DND-41 (cell line): ENCODE measurements at regions not wholly inside any gene's neighbourhood (a gene's known extent, or its start where the extent isn't known, plus 50 kb on each side); places are given as distances from the start of the nearest gene placed in this dataset.

Source experiments
- ATAC-seq: fragments of 200-7000 bp; cut with Tn5 transposase; 3 replicates; pipeline ENCODE4 v1.9.1; 2021; ENCODE audit warnings: low read depth; ENCODE audit not compliant: insufficient read depth
- DNase-seq: peaks from one replicate; pipeline ENCODE4 v3.0.0-alpha.2; 2020
- H2AFZ ChIP-seq: 2 replicates; pipeline ENCODE4 v1.6.0; 2012; ENCODE audit warnings: low read depth, low read length
- H3K27ac ChIP-seq: 2 replicates; pipeline ENCODE4 v1.5.1; 2012; ENCODE audit warnings: low read length, inconsistent platforms
- H3K27me3 ChIP-seq: fragments of 200-600 bp; sonication (generic); 2 replicates; pipeline ENCODE4 v1.6.0; 2012; ENCODE audit warnings: low read length, mild to moderate bottlenecking, inconsistent platforms; ENCODE audit not compliant: insufficient read depth, poor library complexity
- H3K36me3 ChIP-seq: 2 replicates; pipeline ENCODE4 v1.5.1; 2012; ENCODE audit warnings: low read length, inconsistent platforms; ENCODE audit not compliant: insufficient read depth
- H3K4me1 ChIP-seq: 2 replicates; pipeline ENCODE4 v1.5.1; 2012; ENCODE audit warnings: mild to moderate bottlenecking, low read length; ENCODE audit not compliant: insufficient read depth
- H3K4me2 ChIP-seq: 2 replicates; pipeline ENCODE4 v1.6.0; 2012; ENCODE audit warnings: mild to moderate bottlenecking, moderate library complexity, low read length, inconsistent platforms; ENCODE audit not compliant: insufficient read depth
- H3K4me3 ChIP-seq, 2 experiments: fragments of 200-600 bp in 1 of 2; shearing (Covaris generic) in 1 of 2; 2 replicates each; pipeline ENCODE4 v1.5.1; 2012 to 2016; ENCODE audit warnings: inconsistent platforms in 2 of 2, low read length in 2 of 2, mild to moderate bottlenecking in 2 of 2, low read depth in 1 of 2, moderate library complexity in 1 of 2
- H3K79me2 ChIP-seq: 2 replicates; pipeline ENCODE4 v1.6.0; 2012; ENCODE audit warnings: low read length, inconsistent platforms; ENCODE audit not compliant: insufficient read depth
- H3K9ac ChIP-seq: 2 replicates; pipeline ENCODE4 v1.6.0; 2012; ENCODE audit warnings: low read depth, mild to moderate bottlenecking, inconsistent platforms, low read length, moderate library complexity
- H3K9me3 ChIP-seq: 2 replicates; pipeline ENCODE4 v1.5.1; 2012; ENCODE audit warnings: low read length, moderate library complexity, mild to moderate bottlenecking, inconsistent platforms; ENCODE audit not compliant: insufficient read depth, severe bottlenecking
- H4K20me1 ChIP-seq: 2 replicates; pipeline ENCODE4 v1.6.0; 2012; ENCODE audit warnings: low read length; ENCODE audit not compliant: insufficient read depth
- EZH2 ChIP-seq: IDR thresholded peaks from 3 replicates; pipeline ENCODE4 v1.6.1; 2012; ENCODE audit warnings: borderline replicate concordance, low read depth, mild to moderate bottlenecking, moderate library complexity, low read length, inconsistent platforms; ENCODE audit not compliant: severe bottlenecking
- TF ChIP-seq, protein P1 (sequence below): IDR thresholded peaks from 2 replicates; pipeline ENCODE4 v1.5.1; 2012; ENCODE audit warnings: borderline replicate concordance, low read length, moderate library complexity, mild to moderate bottlenecking; ENCODE audit not compliant: poor library complexity, severe bottlenecking; ENCODE audit errors: extremely low read depth

DNA sequence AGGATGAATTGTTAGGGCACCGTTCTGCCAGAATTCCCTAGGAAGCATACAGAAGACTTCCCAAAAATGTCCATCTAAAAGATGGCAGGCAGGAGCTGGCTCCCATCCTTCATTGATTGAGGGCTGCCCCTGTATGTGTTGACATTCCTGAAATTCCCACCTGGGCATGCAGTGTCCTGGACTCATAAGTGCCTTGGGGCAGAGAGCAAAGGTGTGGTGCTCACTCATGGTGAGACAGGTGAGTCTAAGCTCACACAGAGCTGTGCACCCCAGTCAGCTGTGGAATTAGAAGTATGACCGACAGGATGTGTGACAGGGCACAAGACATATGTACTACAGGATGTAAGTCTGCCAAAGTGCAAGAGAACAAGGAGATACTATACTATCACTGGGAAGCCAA, 271.9 kb downstream of the MID1IP1 start:
- Histone ChIP-seq H3K36me3 (no peaks in the 10 kb centered on the region), H4K20me1 (no peaks in the 10 kb centered on the region), H3K9ac (no peak overlapping the region), H3K27ac (no peak overlapping the region), H2AFZ (no peak overlapping the region), H3K27me3 (no peaks in the 10 kb centered on the region), H3K4me2 (no peak overlapping the region), H3K4me3 (no peak overlapping the region), H3K4me1 (no peaks in the 10 kb centered on the region), H3K9me3 (no peaks in the 10 kb centered on the region), H3K79me2 (no peaks in the 10 kb centered on the region)
- ATAC-seq (no peak), DNase-seq (no peak)
- TF ChIP-seq EZH2 = no peak
- TF ChIP-seq, protein P1, sequence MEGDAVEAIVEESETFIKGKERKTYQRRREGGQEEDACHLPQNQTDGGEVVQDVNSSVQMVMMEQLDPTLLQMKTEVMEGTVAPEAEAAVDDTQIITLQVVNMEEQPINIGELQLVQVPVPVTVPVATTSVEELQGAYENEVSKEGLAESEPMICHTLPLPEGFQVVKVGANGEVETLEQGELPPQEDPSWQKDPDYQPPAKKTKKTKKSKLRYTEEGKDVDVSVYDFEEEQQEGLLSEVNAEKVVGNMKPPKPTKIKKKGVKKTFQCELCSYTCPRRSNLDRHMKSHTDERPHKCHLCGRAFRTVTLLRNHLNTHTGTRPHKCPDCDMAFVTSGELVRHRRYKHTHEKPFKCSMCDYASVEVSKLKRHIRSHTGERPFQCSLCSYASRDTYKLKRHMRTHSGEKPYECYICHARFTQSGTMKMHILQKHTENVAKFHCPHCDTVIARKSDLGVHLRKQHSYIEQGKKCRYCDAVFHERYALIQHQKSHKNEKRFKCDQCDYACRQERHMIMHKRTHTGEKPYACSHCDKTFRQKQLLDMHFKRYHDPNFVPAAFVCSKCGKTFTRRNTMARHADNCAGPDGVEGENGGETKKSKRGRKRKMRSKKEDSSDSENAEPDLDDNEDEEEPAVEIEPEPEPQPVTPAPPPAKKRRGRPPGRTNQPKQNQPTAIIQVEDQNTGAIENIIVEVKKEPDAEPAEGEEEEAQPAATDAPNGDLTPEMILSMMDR = no peak

DNA sequence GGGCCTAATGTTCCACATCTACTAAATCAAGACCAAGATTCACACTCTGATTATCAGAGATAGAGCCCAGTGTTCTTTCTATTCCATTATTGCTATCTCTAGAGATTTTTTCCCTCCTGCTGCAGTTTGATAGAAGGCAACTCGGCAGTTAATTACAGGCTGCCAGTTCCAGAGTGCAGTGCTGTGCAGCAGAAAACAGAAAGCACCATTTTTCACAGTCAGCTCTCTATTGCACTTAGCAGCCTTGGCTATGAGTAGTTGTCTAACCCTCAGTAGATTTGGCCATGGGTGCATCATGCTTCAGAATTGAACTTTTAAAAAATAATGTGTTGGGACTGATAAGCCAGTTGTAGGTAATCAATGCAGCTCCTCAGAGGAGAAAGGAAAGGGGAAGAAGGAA, 295.3 kb downstream of the MID1IP1 start:
- no peaks in the 10 kb centered on the region for H3K27me3 ChIP-seq
- no peaks in the 10 kb centered on the region for H3K79me2 ChIP-seq
- DNase-seq = no peak
- no peak overlapping the region for H3K4me2 ChIP-seq
- H3K4me3 ChIP-seq = no peak overlapping the region
- H3K27ac ChIP-seq = no peak overlapping the region
- TF ChIP-seq, protein P1 = no peak
- no peak for TF ChIP-seq EZH2
- H3K9ac ChIP-seq = no peak overlapping the region
- H2AFZ ChIP-seq = no peak overlapping the region
- ATAC-seq = no peak
- no peaks in the 10 kb centered on the region for H4K20me1 ChIP-seq
- no peaks in the 10 kb centered on the region for H3K36me3 ChIP-seq
- no peaks in the 10 kb centered on the region for H3K9me3 ChIP-seq
- H3K4me1 ChIP-seq = no peaks in the 10 kb centered on the region

DNA sequence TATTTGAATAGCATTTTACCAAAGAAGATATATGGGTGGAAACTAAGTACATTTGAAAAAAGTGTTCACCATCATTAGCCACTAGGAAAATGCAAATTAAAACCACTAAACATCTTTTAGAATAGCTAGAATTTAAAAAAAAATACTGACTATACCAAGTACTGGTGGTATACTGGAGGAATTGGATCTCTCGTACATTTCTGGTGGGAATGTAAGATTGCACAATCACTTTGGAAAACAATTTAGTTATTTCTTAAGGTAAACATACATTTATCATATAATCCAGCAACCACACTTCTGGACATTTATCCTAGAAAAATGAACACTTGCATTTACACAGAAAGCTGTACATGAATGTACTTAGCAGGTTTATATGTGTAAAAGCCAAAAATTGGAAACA, 303.5 kb downstream of the MID1IP1 start:
- Histone ChIP-seq H3K36me3 (no peaks in the 10 kb centered on the region), H3K9me3 (no peaks in the 10 kb centered on the region), H4K20me1 (no peaks in the 10 kb centered on the region), H3K79me2 (no peaks in the 10 kb centered on the region), H3K27me3 (no peaks in the 10 kb centered on the region), H3K4me3 (no peak overlapping the region), H3K4me1 (no peaks in the 10 kb centered on the region), H3K27ac (no peak overlapping the region), H3K4me2 (no peak overlapping the region), H2AFZ (no peak overlapping the region), H3K9ac (no peak overlapping the region)
- TF ChIP-seq, protein P1 = no peak
- TF ChIP-seq EZH2 = no peak
- no peak for ATAC-seq
- no peak for DNase-seq

DNA sequence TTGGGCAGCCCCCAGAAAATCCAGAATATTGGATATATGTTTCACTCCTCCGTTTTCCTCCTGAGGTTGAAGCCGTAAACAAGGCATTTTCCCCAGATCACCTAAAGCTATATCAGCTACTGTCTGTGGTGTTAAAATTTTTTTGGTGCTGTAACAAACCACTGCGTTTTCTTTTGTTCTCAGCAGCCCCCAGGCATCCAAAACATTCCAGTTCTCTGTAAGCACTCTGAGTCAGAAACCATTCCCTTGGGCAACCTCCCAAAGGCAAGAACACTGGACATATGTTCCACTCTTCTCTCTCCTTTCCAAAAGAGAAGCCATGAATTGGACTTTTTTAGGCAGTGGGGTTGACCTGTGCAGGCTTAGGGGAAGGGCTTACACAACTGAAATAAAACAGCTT, 310.9 kb downstream of the MID1IP1 start:
- no peaks in the 10 kb centered on the region for H3K36me3 ChIP-seq
- no peak for ATAC-seq
- no peaks in the 10 kb centered on the region for H3K27me3 ChIP-seq
- H3K27ac ChIP-seq = no peak overlapping the region
- H2AFZ ChIP-seq = no peak overlapping the region
- no peaks in the 10 kb centered on the region for H4K20me1 ChIP-seq
- TF ChIP-seq, protein P1 = no peak
- no peak for TF ChIP-seq EZH2
- no peaks in the 10 kb centered on the region for H3K4me1 ChIP-seq
- no peaks in the 10 kb centered on the region for H3K79me2 ChIP-seq
- no peak overlapping the region for H3K9ac ChIP-seq
- H3K4me2 ChIP-seq = no peak overlapping the region
- no peak for DNase-seq
- H3K9me3 ChIP-seq = no peaks in the 10 kb centered on the region
- H3K4me3 ChIP-seq = no peak overlapping the region
